Left cardiac atrium (tissue), 4 donors: ENCODE measurements at regions not wholly inside any gene's neighbourhood (a gene's known extent, or its start where the extent isn't known, plus 50 kb on each side); places are given as distances from the start of the nearest gene placed in this dataset.

Experiments used
- ATAC-seq, 2 donors: fragments of 200-7000 bp; cut with Tn5 transposase; one replicate each; pipeline ENCODE4 v1.9.1; 2020; ENCODE audit warnings: mild to moderate bottlenecking in 2 of 2, moderate library complexity in 2 of 2
- DNase-seq: peaks from one replicate; pipeline ENCODE4 v3.0.0-alpha.2; 2020
- intact Hi-C, 2 donors: fragments of 100-400 bp; cut with DNase I; formaldehyde crosslinking; loops; one replicate each; pipeline versions ENCODE4 v1.14.1 to v1.15.1; 2022 to 2023
- donor health status: DM: no; HTN: yes; CAD: no.
- donor health status: DM: no; HTN: yes; CAD: no; lungs with severe emphysema.
- donor health status: DM: yes; HTN: yes; CAD: no.
- donor health status: Dilated cardiomyopathy.

- no peak for ATAC-seq
- no peak for DNase-seq
- intact Hi-C loops = no loop called here
Observed at GRCh38 chr2:7598402-7598801, 681.2 kb downstream of the RNF144A start.

- ATAC-seq (no peak), DNase-seq (no peak)
- intact Hi-C loops = no loop called here
Observed at GRCh38 chr2:7599462-7600258, 682.4 kb downstream of the RNF144A start.

GRCh38 chr2:7601990-7602389 is 684.8 kb downstream of the RNF144A start:
- ATAC-seq (no peak), DNase-seq (no peak)
- intact Hi-C loops = no loop called here

GRCh38 chr2:7604456-7604855 is 687.2 kb downstream of the RNF144A start:
- DNase-seq (no peak), ATAC-seq (no peak)
- intact Hi-C loops = no loop called here

- ATAC-seq = no peak
- DNase-seq = no peak
- intact Hi-C loops = no loop called here
Observed at GRCh38 chr2:7607441-7608173, 690.4 kb downstream of the RNF144A start.

GRCh38 chr2:7609556-7609955 is 692.3 kb downstream of the RNF144A start:
- intact Hi-C loops = no loop called here
- no peak for DNase-seq
- ATAC-seq = no peak

GRCh38 chr2:7609974-7610373 is 692.8 kb downstream of the RNF144A start:
- intact Hi-C loops = no loop called here
- DNase-seq (no peak), ATAC-seq (no peak)

- intact Hi-C loops = no loop called here
- ATAC-seq = no peak
- no peak for DNase-seq
Observed at GRCh38 chr2:7611750-7612149, 694.5 kb downstream of the RNF144A start.

- DNase-seq = no peak
- no peak for ATAC-seq
- intact Hi-C loops = no loop called here
Observed at GRCh38 chr2:7612969-7613368, 695.8 kb downstream of the RNF144A start.

GRCh38 chr2:7613831-7614230 is 696.6 kb downstream of the RNF144A start:
- no peak for ATAC-seq
- DNase-seq = no peak
- intact Hi-C loops = no loop called here

- intact Hi-C loops = no loop called here
- ATAC-seq (no peak), DNase-seq (no peak)
Observed at GRCh38 chr2:7618031-7618430, 700.8 kb downstream of the RNF144A start.

- DNase-seq = no peak
- no peak for ATAC-seq
- intact Hi-C loops = no loop called here
Observed at GRCh38 chr2:7619203-7619970, 702.2 kb downstream of the RNF144A start.

GRCh38 chr2:7620255-7620654 is 703.0 kb downstream of the RNF144A start:
- DNase-seq (no peak), ATAC-seq (no peak)
- intact Hi-C loops = no loop called here

GRCh38 chr2:7621018-7621814 is 704.0 kb downstream of the RNF144A start:
- DNase-seq = no peak
- intact Hi-C loops = no loop called here
- no peak for ATAC-seq

GRCh38 chr2:7625392-7626138 is 708.4 kb downstream of the RNF144A start:
- DNase-seq = no peak
- ATAC-seq = no peak
- intact Hi-C loops = no loop called here

GRCh38 chr2:7626139-7626537 is 708.9 kb downstream of the RNF144A start:
- intact Hi-C loops = no loop called here
- DNase-seq (no peak), ATAC-seq (no peak)

GRCh38 chr2:7627583-7627982 is 710.4 kb downstream of the RNF144A start:
- intact Hi-C loops = no loop called here
- no peak for ATAC-seq
- DNase-seq = no peak

GRCh38 chr2:7632420-7632819 is 715.2 kb downstream of the RNF144A start:
- no peak for ATAC-seq
- intact Hi-C loops = no loop called here
- DNase-seq = no peak
